ENCODE measurements at regions not wholly inside any gene's neighbourhood (a gene's known extent, or its start where the extent isn't known, plus 50 kb on each side); places are given as distances from the start of the nearest gene placed in this dataset.

DNA sequence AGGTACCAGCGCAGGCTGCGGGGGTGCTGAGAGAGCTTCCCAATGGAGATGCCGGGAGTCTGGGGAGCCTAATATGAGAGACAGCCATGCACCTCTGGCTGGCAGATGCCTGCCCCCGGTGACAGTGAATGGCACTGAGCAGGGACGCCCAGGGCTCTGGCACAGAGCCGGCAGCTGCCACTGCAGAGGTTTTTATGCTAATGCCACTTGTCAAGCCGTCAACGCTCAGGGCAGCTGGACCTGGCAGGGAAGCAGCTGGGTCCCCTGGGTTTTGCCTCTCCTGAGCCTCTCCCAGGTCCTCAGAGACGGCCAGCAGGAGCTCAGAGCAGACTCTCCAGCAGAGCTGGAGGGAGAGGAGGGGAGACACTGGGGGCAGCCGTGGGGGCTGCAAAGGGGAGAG lies 573.6 kb downstream of the BUD13 start:
- no peak for DNase-seq

DNA sequence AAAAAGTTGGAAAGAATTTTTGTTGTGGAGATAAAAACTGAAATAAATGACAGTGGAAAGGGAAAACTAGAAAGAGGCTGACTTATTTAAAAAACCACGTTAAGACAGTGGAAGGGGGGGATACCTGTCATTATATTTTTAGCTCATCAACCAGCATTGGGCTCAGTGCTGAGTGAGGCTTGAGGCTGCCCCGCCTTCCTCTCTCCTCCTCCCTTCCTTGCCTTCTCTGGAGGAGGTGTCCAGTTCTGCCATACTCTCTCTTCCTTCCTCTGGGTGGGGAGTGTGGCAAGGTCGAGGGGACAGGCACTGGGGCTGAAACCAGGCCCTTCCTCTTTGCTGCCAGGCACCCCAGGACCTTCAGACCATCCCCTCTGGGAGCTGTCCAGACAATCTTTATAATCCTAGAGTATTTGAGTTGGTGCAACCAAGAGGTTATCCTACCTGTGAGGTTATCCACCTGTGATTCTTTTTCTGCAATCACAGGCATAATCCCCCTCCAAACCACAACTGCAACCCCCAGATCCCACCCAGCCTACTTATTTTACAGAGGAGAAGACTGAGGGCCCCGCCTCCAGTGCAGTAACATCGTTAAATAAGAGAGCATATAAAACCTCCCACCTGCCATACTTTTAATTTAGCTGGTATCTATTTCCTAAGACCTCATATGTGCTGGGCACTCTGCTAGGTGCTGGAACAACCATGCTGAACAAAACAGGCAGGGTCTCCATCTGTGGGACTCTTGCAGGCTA lies 578.5 kb downstream of the BUD13 start:
- no peak for DNase-seq

DNA sequence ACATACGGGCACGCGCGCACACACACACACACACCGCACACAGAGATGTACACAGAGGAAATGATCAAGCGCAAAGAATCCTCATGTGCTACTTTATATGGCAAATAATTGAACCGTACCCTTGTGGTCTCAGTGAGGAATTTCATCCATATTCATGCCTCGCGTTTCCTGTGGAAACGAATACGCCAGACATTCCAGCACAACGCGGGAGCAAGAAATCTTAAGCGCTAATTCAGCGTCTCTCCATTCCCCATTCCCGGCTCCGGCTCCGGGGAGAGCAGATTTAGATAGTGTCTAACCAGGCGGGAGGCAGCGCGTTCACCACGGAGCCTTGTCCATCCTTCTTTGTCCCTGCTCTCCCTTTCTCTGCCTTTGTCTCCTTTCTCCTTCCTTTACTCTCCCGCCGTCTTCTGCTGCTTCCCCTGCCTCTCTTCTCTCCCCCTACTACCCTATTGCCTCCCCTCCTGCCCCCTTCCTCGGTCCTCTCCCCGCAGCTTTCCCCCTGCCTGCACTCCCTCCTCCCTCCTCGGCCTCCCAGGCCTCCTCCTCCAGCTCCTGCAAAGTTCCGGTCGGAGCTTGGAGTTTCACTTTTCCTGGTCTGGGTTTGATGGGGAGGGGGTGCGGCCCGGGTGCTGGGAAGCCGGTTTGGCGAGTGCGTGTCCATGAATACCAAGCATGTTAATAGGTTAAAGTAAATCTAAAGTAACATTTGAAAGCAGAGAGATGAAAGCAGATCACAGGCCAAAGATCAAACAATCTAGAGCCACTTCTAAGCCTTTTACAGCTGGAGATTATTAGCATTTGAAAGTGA lies 579.3 kb downstream of the BUD13 start:
- DNase-seq: no peak

DNA sequence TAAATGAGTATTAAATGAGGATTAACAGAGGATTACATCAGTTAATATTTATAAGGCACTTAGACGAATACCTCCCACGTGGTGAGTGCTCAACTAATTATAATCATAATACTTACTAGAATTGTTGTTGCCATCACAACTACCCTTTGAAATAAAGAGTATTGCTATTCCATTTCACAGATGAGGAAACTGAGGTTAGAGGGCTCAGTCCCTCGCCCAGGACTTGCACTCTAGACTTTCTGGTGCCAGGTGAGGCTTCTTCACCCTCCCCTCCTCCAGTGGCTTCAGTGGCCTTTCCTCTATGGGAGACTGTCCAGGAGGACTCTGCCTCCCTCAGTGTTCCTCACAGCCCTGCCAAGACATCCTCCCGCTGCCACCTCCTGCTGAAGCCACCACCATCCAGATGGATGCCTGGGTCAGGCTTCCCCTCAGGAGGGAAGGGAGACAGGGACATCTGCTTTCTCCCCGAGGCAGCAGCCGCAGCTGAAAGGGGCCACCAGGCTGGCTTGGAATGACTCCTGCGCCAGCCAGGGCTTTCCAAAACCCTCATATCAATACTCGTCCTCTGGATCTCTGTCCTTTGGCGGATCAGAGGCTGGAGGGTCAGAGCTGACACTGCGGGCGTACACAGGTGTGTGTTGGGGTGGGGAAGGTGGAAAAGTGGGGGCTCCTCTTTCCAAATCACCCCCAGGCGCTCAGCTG lies 580.1 kb downstream of the BUD13 start:
- no peak for DNase-seq

DNA sequence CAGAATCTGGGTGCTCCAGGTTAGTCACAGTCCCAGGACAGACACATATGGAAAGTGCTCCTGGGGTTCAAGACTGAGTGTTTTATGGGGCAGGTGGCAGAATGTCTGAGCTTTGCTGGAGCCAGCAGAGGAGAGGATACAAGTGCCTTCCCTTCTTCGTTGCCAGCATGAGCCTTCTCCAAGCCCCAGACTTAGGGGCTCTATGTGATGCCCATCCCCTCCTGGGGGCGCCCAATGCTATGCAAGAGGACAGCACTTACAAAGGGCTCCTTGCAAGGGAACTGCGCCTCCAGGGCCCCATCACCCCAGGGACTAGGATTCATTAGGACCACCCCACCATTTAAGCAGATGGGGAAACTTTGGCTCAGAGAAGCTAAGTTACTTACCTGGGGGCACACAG lies 581.9 kb downstream of the BUD13 start:
- DNase-seq: no peak

DNA sequence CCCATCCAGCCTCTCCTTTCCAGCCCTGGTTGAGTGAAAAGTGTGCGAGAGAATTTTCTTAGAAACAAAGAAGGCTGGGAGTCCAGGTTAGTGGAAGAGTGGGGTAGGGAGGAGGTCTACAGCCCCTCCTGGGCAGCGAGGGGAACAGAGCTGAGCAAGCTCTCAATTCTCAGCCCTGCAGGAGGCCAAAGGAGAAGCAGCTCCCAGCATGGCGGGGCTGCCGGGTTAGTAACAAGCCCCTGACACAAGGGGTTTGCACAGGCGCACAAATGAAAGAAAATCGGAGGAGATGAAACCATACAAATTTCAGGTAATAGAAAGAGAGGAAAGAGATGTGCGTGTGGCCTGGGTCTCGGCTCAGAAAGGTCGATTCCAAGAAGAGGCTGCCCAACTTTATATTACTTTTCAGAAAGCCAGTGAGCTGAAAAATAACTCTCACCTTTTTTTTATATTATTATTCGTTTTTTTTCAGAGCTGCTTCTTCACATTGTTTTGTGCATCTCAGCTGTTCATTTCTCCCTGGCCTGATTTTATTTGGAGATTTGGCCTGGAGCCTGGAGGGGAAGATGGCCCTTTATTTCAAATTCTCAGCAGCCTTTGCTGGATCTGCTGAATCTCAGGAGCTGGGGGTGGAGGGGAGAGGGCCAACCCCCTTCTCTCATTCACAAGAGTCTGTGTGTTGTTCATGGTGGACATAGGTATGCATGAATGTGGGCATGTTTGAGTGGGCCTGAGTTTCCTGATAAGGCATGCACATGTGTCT lies 583.2 kb downstream of the BUD13 start:
- no peak for DNase-seq

DNA sequence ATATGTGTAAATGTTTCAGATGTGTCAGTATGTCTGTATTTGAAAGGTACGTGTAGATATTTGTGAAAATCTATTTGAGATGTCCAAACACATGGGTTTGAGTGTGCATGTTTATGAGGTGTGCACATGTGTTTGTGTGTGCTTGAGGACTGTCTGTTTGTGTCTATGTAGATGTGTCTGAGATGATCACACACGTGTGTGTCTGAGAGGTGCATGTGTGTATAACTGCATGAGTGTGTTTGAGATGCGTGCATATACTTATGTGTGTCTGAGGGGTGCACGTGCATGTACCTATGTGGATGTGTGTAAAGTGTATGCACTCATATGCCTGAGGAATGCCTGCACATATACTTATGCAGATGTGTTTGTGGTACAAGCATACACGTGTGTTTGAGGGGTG lies 584.4 kb downstream of the BUD13 start:
- DNase-seq: no peak

DNA sequence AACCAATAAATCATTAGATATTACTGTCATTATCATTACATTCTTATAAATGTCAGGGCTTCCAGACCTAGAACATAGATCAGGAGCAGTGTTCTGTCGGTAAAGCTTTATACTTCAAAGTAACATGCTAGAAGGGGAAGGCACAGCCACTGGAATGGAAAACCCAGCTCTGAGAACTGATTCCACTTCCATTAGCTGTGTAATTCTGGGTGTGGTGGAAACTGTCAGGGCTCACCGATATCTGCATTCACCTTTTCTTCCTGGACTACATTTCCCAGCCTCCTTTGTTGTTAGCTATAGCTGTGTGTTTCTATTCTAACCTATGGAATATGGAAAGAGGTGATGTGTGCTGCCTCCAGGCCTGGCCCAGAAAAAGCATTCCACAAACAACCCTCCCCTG lies 585.8 kb downstream of the BUD13 start:
- no peak for DNase-seq

DNA sequence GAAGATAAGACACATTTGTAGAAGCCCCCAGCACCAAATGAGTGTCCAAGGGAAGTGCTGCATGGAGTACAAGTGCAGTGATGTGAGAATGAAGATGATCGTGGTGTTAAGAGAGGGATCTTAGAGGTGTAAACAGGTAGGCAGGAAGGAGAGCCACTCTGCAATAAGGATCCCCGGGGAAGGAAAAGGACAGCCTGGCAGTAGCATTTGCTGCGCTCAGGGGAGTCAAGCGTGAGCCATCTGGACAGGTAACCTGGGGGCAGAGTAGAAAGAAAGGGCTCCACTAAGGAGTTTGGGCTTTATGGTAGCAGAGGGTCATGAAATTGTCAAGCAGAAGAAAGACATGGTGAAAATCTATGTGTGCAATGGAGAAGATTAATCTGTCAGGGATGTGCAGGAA lies 587.2 kb downstream of the BUD13 start:
- DNase-seq: no peak

DNA sequence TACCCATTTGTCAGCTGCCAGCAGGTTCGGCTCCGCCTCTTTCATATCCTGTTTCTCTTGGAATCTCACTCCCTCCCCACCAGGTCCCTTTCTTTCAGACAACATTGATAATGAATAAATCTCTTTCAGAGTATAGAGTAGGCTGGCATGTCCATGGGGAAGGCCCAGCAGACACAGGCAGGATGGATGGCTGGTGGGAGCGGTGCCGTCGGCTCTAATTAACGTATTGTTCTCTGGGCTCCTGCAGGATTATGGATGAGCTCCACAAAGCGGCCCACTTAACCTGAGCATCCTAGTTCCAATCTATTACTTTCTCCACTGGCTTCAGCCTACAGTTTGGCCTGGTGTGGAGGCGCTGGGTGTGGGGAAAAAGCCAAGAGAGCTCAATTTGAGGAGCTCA lies 588.0 kb downstream of the BUD13 start:
- no peak for DNase-seq

DNA sequence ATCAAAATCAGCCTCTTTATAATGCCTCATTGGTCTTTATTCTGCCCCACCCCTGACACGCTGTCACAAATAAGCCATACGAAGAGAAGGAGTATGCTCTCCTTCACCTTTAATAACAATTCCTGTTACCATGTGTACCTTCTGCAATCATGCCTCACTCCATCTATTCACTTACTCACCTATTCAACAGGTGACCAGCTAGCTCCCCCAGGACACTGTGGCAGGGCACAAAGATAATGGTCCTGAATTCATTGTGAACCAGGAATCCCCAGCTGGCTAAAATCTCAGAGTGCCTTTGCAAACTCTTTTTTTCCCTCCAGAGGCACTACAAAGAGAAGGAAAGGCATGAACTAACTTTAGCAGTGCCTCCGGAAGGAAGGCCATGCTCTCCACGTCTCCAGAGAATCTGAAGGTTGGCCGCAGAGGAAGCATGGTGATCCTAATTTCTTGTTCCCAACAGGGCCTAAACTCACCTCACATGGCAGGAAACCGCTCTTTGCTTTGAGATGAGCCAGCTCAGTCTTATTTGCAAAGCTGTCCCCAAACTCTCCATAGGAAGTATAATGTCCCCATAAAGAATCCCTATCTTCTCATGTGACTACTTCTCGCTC lies 590.3 kb downstream of the BUD13 start:
- DNase-seq: no peak

DNA sequence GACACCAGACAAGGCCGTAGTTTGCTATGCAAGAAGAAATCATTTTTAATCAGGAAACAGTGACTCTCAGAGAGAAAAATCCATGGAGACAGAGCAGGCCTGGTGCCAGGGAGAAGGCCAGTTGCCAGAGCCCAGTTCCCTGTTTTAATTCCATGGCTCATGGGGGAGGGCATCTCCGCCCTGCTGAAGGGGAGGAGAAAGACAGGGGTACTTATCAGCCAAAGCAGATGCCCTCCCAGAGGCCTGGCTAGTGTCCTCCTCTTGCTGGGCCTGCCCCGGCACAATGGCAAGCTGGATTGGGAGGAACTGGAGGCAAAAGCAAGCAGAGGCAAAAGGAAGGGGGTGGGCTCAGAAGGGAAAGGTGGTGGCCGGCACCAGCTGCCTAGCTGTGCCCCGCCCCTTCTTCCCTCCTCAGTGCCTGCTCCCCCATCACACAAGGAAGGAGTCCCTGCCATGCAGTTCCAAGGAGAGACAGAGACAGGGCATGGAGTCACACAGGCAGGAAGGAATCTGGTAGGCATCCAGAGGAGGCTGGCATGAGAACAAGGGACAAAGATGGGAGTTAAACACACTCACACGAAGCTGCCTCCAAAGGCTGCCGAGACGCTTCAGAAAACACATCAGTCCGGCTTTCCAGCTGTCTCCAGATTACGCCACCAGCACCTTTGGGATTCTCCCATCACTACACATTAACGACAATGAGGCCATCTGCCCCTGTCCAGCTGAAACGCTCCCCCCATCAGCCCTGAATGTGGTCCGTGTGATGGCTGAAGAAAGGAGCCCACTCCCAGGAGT lies 591.8 kb downstream of the BUD13 start:
- DNase-seq: no peak

DNA sequence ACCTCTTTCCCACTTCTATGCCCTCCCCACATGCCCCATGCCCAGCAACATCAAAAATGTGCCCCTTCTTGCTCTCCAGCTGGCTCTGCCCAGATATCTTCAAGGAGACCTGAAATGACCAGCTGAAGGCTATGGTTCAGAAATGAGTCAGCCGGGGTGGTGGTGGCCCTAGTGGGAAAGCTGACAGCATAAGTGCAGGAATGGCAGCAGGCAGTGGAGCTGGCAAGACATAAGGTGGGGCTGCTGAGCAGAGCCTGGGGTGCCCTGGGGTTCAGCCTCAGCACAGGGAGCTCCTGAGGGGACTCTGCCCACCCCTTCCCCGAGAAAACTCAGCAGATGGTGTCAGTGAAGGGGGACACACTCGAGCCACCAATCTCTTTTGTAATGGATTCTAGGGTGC lies 593.4 kb downstream of the BUD13 start:
- DNase-seq: no peak

DNA sequence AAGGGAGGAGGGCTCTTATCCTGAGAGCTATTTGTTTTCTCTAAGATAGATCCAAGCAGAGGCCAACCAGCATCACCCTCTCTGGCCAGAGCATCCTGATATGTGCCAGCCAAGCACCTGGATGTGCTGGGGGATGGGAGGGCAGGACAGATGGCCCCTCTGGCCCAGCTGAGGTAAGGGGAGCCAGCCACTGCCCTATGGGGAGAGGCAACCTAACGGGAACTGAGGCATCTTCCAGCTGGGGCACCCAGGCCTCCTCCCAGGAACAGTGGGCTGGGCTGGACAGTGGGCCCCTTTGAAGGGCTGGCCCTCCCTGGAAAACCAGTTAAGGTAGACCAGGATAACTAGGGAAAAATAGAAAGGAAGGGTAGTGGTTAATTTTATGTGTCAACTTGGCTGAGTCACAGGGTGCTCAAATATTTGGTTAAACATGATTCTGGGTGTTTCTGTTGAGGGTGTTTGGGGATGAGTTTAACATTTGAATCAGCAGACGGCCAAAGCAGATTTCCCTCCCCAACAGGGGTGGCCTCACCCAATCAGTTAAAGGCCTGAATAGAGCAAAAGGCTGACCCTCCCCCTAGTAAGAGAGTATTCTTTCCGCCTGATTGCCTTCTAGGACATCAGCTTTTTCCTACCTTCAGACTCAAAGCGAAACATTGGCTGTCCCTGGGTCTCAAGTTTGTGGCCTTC lies 595.1 kb downstream of the BUD13 start:
- no peak for DNase-seq

DNA sequence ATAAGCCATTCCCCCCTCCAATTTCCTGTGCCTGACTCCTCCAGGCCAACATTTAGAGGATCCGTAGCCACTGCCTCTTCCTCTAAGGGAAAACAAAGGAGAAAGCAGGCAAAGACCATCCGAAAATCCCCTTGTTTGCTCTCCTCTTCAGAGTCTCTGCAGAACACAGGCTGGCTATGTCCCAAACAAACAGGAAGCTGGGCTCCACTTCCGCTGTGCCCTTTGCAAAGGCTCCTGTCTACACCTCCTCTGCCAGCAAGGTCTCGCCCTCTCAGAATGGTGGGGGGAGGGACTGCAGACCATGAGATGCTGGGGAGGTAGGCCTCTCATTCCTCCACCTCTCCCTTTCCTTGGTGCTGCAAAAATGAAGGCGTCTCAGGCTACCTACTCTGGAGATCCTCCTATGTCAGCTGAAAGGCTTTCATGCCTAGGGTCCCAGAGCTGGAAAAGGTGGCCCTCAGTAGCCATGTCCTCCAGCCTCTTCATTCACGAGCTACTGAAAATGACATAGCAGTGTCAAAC lies 596.2 kb downstream of the BUD13 start:
- no peak for DNase-seq

DNA sequence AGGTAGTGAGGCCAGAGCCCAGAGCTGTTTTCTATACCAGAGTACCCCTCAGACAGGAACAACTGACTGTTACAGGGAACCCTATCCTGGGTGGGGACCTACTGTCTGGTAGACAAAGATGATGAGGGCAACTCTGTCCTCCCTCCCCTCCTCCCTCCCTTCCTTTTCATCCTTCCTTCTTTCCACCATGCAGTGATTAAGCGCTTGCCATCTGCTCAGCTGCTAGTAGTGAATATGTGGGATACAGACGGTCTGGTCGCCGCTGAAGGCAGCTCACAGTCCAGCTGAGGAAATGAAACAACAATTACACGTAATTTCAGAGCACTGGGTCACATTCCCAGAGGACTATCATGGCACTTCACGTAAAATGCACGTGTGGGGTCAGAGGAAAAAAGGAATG lies 597.1 kb downstream of the BUD13 start:
- DNase-seq: no peak

DNA sequence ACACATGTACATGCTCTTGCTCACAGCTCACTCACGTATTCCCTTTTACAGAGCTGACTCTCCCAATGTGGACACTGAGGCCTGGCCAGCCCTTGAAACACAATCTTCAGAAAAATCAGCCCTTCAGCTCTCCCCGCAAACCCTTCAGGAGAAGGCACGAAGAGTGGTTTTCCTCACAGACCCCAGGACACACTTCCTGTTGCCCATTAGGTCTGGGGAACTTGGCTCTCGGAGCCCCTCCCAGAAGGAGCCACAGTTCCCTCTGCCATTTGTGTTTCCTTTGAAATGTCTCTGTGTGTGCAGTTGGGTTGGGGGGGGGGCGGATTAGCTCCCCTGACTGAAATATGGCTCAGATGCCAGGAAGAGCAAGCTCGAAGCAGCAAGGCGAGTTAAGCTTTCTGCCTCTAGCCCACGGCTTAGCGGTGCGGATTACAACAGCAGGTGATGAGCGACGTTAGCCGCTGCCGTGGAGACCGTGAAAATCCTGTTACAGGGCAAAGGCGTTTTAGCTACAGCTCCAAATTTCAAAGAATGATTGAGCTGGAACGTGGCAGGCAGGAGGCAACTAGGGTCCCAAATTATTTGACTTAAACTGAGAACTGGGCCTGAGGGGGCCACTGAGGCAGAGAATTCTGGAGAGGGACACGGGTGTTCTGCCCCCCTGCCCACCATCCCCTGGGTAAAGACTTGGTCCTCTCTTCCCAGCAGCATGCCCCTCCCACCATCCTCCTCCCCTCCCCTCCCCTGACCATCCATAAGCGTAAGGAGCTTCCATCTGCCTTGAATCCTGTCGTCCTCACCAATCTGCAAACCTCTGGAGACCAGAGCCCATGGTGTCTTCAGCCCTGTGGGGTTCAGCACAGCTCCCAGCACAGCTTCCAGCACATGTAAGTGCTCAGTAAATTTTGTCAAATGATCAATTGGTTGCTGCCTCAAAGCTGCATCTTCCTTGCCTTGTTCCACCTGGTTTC lies 598.6 kb downstream of the BUD13 start:
- no peak for DNase-seq

DNA sequence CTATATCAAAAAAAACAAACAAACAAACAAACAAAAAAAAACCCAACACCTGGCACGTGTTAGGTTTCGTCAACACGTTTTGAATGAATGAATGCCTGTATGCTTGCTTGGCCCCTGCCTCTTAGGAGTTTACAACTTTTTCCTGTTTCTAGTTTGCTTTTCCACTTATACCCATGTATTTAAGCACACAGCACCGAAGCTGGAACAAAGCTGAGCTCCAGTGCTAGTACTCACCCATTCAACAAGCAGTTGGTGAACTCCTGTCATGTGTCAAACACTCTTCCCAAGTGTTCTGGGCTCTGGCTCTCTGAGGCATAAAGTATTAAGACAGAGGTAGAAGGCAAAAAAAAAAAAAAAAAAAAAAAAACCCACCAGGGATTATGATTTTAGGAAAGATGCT lies 599.3 kb downstream of the BUD13 start:
- no peak for DNase-seq

DNA sequence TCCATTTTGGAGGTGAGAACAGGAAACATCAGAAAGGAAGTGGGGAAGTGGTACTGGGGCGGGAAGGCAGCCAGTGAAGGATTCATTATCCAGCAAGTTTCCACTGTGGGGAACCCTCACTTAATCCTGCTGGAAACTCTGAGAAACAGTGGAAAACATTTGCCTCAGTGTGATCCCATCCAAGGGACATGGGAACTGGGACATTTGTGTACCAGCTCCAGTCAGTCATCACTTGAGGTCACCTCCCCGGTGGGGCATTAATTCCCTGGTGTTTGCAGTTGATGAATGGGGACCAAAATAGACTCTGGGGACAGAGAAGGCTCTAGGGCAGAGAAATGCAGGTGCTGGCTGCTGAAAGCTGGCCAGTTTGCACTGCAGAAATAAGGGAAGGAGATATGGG lies 599.9 kb downstream of the BUD13 start:
- DNase-seq: no peak

DNA sequence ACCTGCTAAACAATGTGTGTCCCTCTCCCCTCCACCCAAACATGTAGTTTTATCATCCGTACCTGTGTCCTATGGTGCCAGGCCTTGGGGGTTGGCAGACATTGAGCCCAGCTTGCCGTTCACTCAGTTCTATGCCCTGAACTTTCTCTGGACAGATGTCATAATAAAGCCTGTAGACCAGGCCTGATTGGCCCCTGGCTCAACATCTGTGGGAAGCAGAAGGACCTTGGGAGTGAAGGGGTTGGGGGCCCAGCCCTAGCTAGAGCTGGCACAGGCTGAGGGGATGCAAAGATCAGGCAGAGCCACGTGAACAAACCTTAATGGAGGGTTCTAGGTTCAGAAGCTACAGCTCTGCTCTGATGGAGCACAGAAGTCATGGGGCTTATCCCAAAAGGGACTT lies 600.6 kb downstream of the BUD13 start:
- DNase-seq: no peak

Data from stimulated activated CD4-positive, alpha-beta T cell treated with anti-CD3 and anti-CD28 coated beads, Interleukin-1b, Interleukin-23, amount 100 ng/mL, for 48 hours (primary cell).